ENCODE measurements at regions not wholly inside any gene's neighbourhood (a gene's known extent, or its start where the extent isn't known, plus 50 kb on each side); places are given as distances from the start of the nearest gene placed in this dataset.
A peak's percentile ranks its signal among the peaks of the same experiment; 100 is the strongest.

GRCh38 chr6:15008269-15008668, 237.6 kb upstream of the JARID2 start:
- H3K27me3 Mint-ChIP-seq = peaks cover 3% of the 10 kb centered on the region
- TF ChIP-seq, protein P1, sequence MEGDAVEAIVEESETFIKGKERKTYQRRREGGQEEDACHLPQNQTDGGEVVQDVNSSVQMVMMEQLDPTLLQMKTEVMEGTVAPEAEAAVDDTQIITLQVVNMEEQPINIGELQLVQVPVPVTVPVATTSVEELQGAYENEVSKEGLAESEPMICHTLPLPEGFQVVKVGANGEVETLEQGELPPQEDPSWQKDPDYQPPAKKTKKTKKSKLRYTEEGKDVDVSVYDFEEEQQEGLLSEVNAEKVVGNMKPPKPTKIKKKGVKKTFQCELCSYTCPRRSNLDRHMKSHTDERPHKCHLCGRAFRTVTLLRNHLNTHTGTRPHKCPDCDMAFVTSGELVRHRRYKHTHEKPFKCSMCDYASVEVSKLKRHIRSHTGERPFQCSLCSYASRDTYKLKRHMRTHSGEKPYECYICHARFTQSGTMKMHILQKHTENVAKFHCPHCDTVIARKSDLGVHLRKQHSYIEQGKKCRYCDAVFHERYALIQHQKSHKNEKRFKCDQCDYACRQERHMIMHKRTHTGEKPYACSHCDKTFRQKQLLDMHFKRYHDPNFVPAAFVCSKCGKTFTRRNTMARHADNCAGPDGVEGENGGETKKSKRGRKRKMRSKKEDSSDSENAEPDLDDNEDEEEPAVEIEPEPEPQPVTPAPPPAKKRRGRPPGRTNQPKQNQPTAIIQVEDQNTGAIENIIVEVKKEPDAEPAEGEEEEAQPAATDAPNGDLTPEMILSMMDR (IDR thresholded peaks at IDR 0.05) = no peak
- H3K27ac Mint-ChIP-seq = no peak overlapping the region
- ChIA-PET CTCF (no interaction called here), POLR2A (no interaction called here)
- no peak overlapping the region for H3K4me3 Mint-ChIP-seq
- no peaks in the 10 kb centered on the region for H3K36me3 Mint-ChIP-seq (ENCODE audit: low read depth)
- no peaks in the 10 kb centered on the region for H3K4me1 Mint-ChIP-seq (ENCODE audit: low read depth)
- no peaks in the 10 kb centered on the region for H3K9me3 Mint-ChIP-seq
- ATAC-seq = no peak
- DNase-seq = no peak
- intact Hi-C loops (cut with micrococcal nuclease) = no loop called here

GRCh38 chr6:15014958-15015357, 230.9 kb upstream of the JARID2 start:
- H3K27me3 Mint-ChIP-seq = peaks cover 12% of the 10 kb centered on the region
- H3K36me3 Mint-ChIP-seq (ENCODE audit: low read depth) = no peaks in the 10 kb centered on the region
- H3K27ac Mint-ChIP-seq = no peak overlapping the region
- peaks cover 22% of the 10 kb centered on the region for H3K4me1 Mint-ChIP-seq (ENCODE audit: low read depth)
- DNase-seq (no peak), ATAC-seq (no peak)
- TF ChIP-seq, protein P1 (IDR thresholded peaks at IDR 0.05) = no peak
- peaks cover 2% of the 10 kb centered on the region for H3K9me3 Mint-ChIP-seq
- H3K4me3 Mint-ChIP-seq = no peak overlapping the region
- CTCF ChIA-PET = no interaction called here
- POLR2A ChIA-PET = no interaction called here
- intact Hi-C loops (cut with micrococcal nuclease) = loop anchor here (5.0 kb wide), 1 partner anchor 138 kb away; no protein-coding TSS in a partner anchor

GRCh38 chr6:15016813-15017212, 229.1 kb upstream of the JARID2 start:
- TF ChIP-seq, protein P1 (IDR thresholded peaks at IDR 0.05) = no peak
- ChIA-PET POLR2A (no interaction called here), CTCF (no interaction called here)
- H3K36me3 Mint-ChIP-seq (ENCODE audit: low read depth) = no peaks in the 10 kb centered on the region
- H3K9me3 Mint-ChIP-seq = peaks cover 2% of the 10 kb centered on the region
- H3K4me1 Mint-ChIP-seq (ENCODE audit: low read depth) = peaks cover 30% of the 10 kb centered on the region
- no peak for ATAC-seq
- H3K27ac Mint-ChIP-seq = no peak overlapping the region
- peaks cover 12% of the 10 kb centered on the region for H3K27me3 Mint-ChIP-seq
- no peak for DNase-seq
- intact Hi-C loops (cut with micrococcal nuclease) = loop anchor here (5.0 kb wide), 1 partner anchor 140 kb away; no protein-coding TSS in a partner anchor
- H3K4me3 Mint-ChIP-seq = no peak overlapping the region

GRCh38 chr6:15017261-15017660, 228.6 kb upstream of the JARID2 start:
- peak; percentile 34 for DNase-seq
- ChIA-PET CTCF (no interaction called here), POLR2A (no interaction called here)
- peaks cover 2% of the 10 kb centered on the region for H3K9me3 Mint-ChIP-seq
- TF ChIP-seq, protein P1 (IDR thresholded peaks at IDR 0.05) = no peak
- no peaks in the 10 kb centered on the region for H3K36me3 Mint-ChIP-seq (ENCODE audit: low read depth)
- no peak overlapping the region for H3K27ac Mint-ChIP-seq
- ATAC-seq = peak; percentile 45
- peaks cover 34% of the 10 kb centered on the region for H3K4me1 Mint-ChIP-seq (ENCODE audit: low read depth)
- intact Hi-C loops (cut with micrococcal nuclease) = loop anchor here (5.0 kb wide), 1 partner anchor 140 kb away; no protein-coding TSS in a partner anchor
- no peak overlapping the region for H3K4me3 Mint-ChIP-seq
- H3K27me3 Mint-ChIP-seq = peaks cover 12% of the 10 kb centered on the region

DNA sequence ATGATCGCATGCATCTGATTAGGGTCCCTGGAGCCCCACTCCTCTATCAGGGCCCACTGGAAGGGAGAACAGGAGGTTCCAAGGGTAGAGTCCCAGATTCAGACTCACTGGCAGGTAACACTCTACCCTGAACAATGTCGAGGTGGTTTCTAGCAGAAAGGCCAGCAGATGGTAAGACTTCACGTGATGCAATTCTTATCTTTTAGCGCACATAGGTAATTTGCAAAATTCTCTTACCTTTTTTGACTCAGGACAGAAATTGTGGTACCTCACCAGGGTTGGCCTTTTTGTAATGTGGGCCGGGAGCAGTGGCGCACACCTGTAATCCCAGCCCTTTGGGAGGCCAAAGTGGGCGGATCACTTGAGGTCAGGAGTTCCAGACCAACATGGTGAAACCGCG, 228.1 kb upstream of the JARID2 start:
- TF ChIP-seq, protein P1 (IDR thresholded peaks at IDR 0.05) = no peak
- ChIA-PET CTCF (no interaction called here), POLR2A (no interaction called here)
- Mint-ChIP-seq H3K9me3 (peaks cover 2% of the 10 kb centered on the region), H3K27ac (peak overlapping the region; percentile 46), H3K36me3 (ENCODE audit: low read depth) (no peaks in the 10 kb centered on the region), H3K4me1 (ENCODE audit: low read depth) (peaks cover 35% of the 10 kb centered on the region), H3K4me3 (no peak overlapping the region), H3K27me3 (peaks cover 12% of the 10 kb centered on the region)
- ATAC-seq (no peak), DNase-seq (no peak)
- intact Hi-C loops (cut with micrococcal nuclease) = loop anchor here (5.0 kb wide), 1 partner anchor 141 kb away; no protein-coding TSS in a partner anchor
